WTC11 (cell line): ENCODE measurements at regions not wholly inside any gene's neighbourhood (a gene's known extent, or its start where the extent isn't known, plus 50 kb on each side); places are given as distances from the start of the nearest gene placed in this dataset.

ENCODE experiments used
- ATAC-seq: fragments of 200-7000 bp; cut with Tn5 transposase; 2 replicates; pipeline ENCODE4 v1.10.0; 2021; ENCODE audit warnings: mild to moderate bottlenecking, moderate library complexity
- CTCF ChIA-PET: fragments of 300-600 bp; sonication (Branson Sonifier 250); formaldehyde crosslinking; loops from one replicate; lab custom pipeline; 2021; ENCODE audit warnings: antibody characterized with exemption; lab: Charles Lee
- POLR2A ChIA-PET: fragments of 350-600 bp; sonication (Branson Sonifier 250); formaldehyde crosslinking; loops from one replicate; lab custom pipeline; 2021; ENCODE audit warnings: antibody characterized with exemption; lab: Charles Lee
- DNase-seq: peaks from one replicate; pipeline ENCODE4 v3.0.0; 2021; ENCODE audit warnings: low spot score
- H3K27ac Mint-ChIP-seq: 2 replicates; pipeline ENCODE4 v1.8.0; 2021; ENCODE audit warnings: mixed read lengths
- H3K27me3 Mint-ChIP-seq: 2 replicates; pipeline ENCODE4 v1.8.0; 2021; ENCODE audit warnings: low read depth, mild to moderate bottlenecking, moderate library complexity, mixed read lengths
- H3K36me3 Mint-ChIP-seq: 2 replicates; pipeline ENCODE4 v1.8.0; 2021; ENCODE audit warnings: mixed read lengths
- H3K4me1 Mint-ChIP-seq: 2 replicates; pipeline ENCODE4 v1.8.0; 2022; ENCODE audit warnings: mixed read lengths
- H3K4me3 Mint-ChIP-seq: 2 replicates; pipeline ENCODE4 v1.8.0; 2021; ENCODE audit warnings: mild to moderate bottlenecking, moderate library complexity, mixed read lengths
- H3K9me3 Mint-ChIP-seq: 2 replicates; pipeline ENCODE4 v1.8.0; 2021; ENCODE audit warnings: mixed read lengths
- ATF1 ChIP-seq: sonication (generic); formaldehyde crosslinking; IDR thresholded peaks from 2 replicates; pipeline ENCODE4 v1.8.1; 2023; ENCODE audit warnings: mild to moderate bottlenecking, moderate library complexity, missing genetic modification reagents
- ATF2 ChIP-seq: sonication (generic); formaldehyde crosslinking; IDR thresholded peaks from 2 replicates; pipeline ENCODE4 v1.8.1; 2022; ENCODE audit warnings: low read depth, missing genetic modification reagents, borderline replicate concordance
- FOXK1 ChIP-seq: sonication (generic); formaldehyde crosslinking; IDR thresholded peaks from 2 replicates; pipeline ENCODE4 v1.8.0; 2022; ENCODE audit warnings: mild to moderate bottlenecking, moderate library complexity, missing genetic modification reagents
- GRHL2 ChIP-seq: fragments of 250-450 bp; sonication (Bioruptor Pico); IDR thresholded peaks from 2 replicates; pipeline ENCODE4 v1.8.0; 2022; ENCODE audit warnings: mild to moderate bottlenecking, moderate library complexity; ENCODE audit not compliant: insufficient replicate concordance, severe bottlenecking
- JUN ChIP-seq: sonication (generic); formaldehyde crosslinking; IDR thresholded peaks from 2 replicates; pipeline ENCODE4 v1.8.0; 2023; ENCODE audit warnings: mild to moderate bottlenecking, missing genetic modification reagents
- MLX ChIP-seq: sonication (generic); formaldehyde crosslinking; IDR thresholded peaks from 2 replicates; pipeline ENCODE4 v1.8.1; 2023; ENCODE audit warnings: mild to moderate bottlenecking, missing genetic modification reagents, moderate library complexity
- MYBL2 ChIP-seq: sonication (generic); formaldehyde crosslinking; IDR thresholded peaks from 2 replicates; pipeline ENCODE4 v1.8.1; 2023; ENCODE audit warnings: mild to moderate bottlenecking, moderate library complexity, missing genetic modification reagents
- RORB ChIP-seq: fragments of 250-450 bp; sonication (Bioruptor Pico); IDR thresholded peaks from 2 replicates; pipeline ENCODE4 v1.9.0; 2021; ENCODE audit warnings: mild to moderate bottlenecking
- TCF7 ChIP-seq: sonication (generic); formaldehyde crosslinking; IDR thresholded peaks from 2 replicates; pipeline ENCODE4 v1.8.0; 2022; ENCODE audit warnings: mild to moderate bottlenecking, low read depth, missing genetic modification reagents, moderate library complexity
- USF2 ChIP-seq: sonication (generic); formaldehyde crosslinking; IDR thresholded peaks from 2 replicates; pipeline ENCODE4 v1.8.1; 2023; ENCODE audit warnings: mild to moderate bottlenecking, missing genetic modification reagents, moderate library complexity
- ZBTB21 ChIP-seq: sonication (generic); formaldehyde crosslinking; IDR thresholded peaks from 2 replicates; pipeline ENCODE4 v1.8.1; 2023; ENCODE audit warnings: mild to moderate bottlenecking, missing genetic modification reagents, borderline replicate concordance
- ZNF396 ChIP-seq: fragments of 250-450 bp; sonication (Bioruptor Pico); IDR thresholded peaks from 2 replicates; pipeline ENCODE4 v1.8.0; 2021; ENCODE audit warnings: mild to moderate bottlenecking, moderate library complexity, borderline replicate concordance
- ZNF425 ChIP-seq: fragments of 250-450 bp; sonication (Bioruptor Pico); conservative IDR thresholded peaks from 2 replicates; pipeline ENCODE4 v1.9.0; 2021; ENCODE audit warnings: mild to moderate bottlenecking
- ZNF532 ChIP-seq: fragments of 250-450 bp; sonication (Bioruptor Pico); IDR thresholded peaks from 2 replicates; pipeline ENCODE4 v1.9.0; 2021; ENCODE audit warnings: mild to moderate bottlenecking, borderline replicate concordance
- TF ChIP-seq, protein P1 (sequence below): sonication (generic); formaldehyde crosslinking; IDR thresholded peaks from 2 replicates; pipeline ENCODE4 v1.8.1; 2023; ENCODE audit warnings: mild to moderate bottlenecking, missing genetic modification reagents
- TF ChIP-seq, protein P2 (sequence below): sonication (generic); formaldehyde crosslinking; conservative IDR thresholded peaks from 2 replicates; pipeline ENCODE4 v1.8.1; 2022; ENCODE audit warnings: mild to moderate bottlenecking, missing genetic modification reagents
- TF ChIP-seq, protein P3 (sequence below): fragments of 250-450 bp; sonication (Bioruptor Pico); IDR thresholded peaks from 2 replicates; pipeline ENCODE4 v1.9.0; 2021; ENCODE audit warnings: mild to moderate bottlenecking
- TF ChIP-seq, protein P4 (sequence below): fragments of 200-600 bp; IDR thresholded peaks from 2 replicates; pipeline ENCODE4 v1.8.0; 2022; ENCODE audit warnings: antibody characterized with exemption

DNA sequence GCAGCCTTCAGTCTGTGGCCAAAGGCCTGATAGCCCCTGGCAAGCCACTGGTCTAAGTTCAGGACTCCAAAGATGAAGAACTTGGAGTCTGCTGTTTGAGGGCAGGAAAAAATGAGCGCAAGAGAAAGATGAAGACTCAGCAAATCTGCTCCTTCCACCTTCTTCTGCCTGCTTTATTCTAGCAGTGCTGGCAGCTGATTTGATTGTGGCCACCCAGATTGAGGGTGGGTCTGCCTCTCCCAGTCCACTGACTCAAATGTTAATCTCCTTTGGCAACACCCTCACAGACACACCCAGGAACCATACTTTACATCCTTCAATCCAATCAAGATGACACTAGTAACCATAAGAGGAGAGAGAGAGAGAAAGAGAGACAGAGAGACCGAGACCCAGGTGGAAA, 127.6 kb downstream of the UTP18 start (continued):
- TF ChIP-seq JUN (no peak), ZNF532 (CRISPR knock-in tag) (no peak)
- TF ChIP-seq, protein P1, sequence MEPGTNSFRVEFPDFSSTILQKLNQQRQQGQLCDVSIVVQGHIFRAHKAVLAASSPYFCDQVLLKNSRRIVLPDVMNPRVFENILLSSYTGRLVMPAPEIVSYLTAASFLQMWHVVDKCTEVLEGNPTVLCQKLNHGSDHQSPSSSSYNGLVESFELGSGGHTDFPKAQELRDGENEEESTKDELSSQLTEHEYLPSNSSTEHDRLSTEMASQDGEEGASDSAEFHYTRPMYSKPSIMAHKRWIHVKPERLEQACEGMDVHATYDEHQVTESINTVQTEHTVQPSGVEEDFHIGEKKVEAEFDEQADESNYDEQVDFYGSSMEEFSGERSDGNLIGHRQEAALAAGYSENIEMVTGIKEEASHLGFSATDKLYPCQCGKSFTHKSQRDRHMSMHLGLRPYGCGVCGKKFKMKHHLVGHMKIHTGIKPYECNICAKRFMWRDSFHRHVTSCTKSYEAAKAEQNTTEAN (CRISPR knock-in tag): no peak

- H3K4me1 Mint-ChIP-seq: no peaks in the 10 kb centered on the region
- no peaks in the 10 kb centered on the region for H3K36me3 Mint-ChIP-seq
- H3K4me3 Mint-ChIP-seq: no peak overlapping the region
- no peaks in the 10 kb centered on the region for H3K9me3 Mint-ChIP-seq
- CTCF ChIA-PET: no interaction called here
- POLR2A ChIA-PET: no interaction called here
- no peaks in the 10 kb centered on the region; the same call in 1 of the 2 replicates for H3K27me3 Mint-ChIP-seq
- DNase-seq (no peak), ATAC-seq (no peak)
- no peak overlapping the region for H3K27ac Mint-ChIP-seq
- TF ChIP-seq MLX (no peak), GRHL2 (CRISPR knock-in tag) (no peak), RORB (CRISPR knock-in tag) (no peak), MYBL2 (no peak), FOXK1 (CRISPR knock-in tag) (no peak), ZNF396 (CRISPR knock-in tag) (no peak), ATF1 (CRISPR knock-in tag) (no peak), USF2 (CRISPR knock-in tag) (no peak), TCF7 (CRISPR knock-in tag) (no peak), JUN (no peak), ZNF425 (no peak), ZBTB21 (CRISPR knock-in tag) (no peak), ATF2 (CRISPR knock-in tag) (no peak)
- TF ChIP-seq, protein P2, sequence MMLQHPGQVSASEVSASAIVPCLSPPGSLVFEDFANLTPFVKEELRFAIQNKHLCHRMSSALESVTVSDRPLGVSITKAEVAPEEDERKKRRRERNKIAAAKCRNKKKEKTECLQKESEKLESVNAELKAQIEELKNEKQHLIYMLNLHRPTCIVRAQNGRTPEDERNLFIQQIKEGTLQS (CRISPR knock-in tag): no peak
- TF ChIP-seq, protein P3, sequence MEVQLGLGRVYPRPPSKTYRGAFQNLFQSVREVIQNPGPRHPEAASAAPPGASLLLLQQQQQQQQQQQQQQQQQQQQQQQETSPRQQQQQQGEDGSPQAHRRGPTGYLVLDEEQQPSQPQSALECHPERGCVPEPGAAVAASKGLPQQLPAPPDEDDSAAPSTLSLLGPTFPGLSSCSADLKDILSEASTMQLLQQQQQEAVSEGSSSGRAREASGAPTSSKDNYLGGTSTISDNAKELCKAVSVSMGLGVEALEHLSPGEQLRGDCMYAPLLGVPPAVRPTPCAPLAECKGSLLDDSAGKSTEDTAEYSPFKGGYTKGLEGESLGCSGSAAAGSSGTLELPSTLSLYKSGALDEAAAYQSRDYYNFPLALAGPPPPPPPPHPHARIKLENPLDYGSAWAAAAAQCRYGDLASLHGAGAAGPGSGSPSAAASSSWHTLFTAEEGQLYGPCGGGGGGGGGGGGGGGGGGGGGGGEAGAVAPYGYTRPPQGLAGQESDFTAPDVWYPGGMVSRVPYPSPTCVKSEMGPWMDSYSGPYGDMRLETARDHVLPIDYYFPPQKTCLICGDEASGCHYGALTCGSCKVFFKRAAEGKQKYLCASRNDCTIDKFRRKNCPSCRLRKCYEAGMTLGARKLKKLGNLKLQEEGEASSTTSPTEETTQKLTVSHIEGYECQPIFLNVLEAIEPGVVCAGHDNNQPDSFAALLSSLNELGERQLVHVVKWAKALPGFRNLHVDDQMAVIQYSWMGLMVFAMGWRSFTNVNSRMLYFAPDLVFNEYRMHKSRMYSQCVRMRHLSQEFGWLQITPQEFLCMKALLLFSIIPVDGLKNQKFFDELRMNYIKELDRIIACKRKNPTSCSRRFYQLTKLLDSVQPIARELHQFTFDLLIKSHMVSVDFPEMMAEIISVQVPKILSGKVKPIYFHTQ (CRISPR knock-in tag): no peak
- TF ChIP-seq, protein P4, sequence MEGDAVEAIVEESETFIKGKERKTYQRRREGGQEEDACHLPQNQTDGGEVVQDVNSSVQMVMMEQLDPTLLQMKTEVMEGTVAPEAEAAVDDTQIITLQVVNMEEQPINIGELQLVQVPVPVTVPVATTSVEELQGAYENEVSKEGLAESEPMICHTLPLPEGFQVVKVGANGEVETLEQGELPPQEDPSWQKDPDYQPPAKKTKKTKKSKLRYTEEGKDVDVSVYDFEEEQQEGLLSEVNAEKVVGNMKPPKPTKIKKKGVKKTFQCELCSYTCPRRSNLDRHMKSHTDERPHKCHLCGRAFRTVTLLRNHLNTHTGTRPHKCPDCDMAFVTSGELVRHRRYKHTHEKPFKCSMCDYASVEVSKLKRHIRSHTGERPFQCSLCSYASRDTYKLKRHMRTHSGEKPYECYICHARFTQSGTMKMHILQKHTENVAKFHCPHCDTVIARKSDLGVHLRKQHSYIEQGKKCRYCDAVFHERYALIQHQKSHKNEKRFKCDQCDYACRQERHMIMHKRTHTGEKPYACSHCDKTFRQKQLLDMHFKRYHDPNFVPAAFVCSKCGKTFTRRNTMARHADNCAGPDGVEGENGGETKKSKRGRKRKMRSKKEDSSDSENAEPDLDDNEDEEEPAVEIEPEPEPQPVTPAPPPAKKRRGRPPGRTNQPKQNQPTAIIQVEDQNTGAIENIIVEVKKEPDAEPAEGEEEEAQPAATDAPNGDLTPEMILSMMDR: no peak
Measured at GRCh38 chr17:51389875-51390274, 129.5 kb downstream of the UTP18 start.
